ENCODE measurements at regions not wholly inside any gene's neighbourhood (a gene's known extent, or its start where the extent isn't known, plus 50 kb on each side); places are given as distances from the start of the nearest gene placed in this dataset.
A peak's percentile ranks its signal among the peaks of the same experiment; 100 is the strongest.

DNA sequence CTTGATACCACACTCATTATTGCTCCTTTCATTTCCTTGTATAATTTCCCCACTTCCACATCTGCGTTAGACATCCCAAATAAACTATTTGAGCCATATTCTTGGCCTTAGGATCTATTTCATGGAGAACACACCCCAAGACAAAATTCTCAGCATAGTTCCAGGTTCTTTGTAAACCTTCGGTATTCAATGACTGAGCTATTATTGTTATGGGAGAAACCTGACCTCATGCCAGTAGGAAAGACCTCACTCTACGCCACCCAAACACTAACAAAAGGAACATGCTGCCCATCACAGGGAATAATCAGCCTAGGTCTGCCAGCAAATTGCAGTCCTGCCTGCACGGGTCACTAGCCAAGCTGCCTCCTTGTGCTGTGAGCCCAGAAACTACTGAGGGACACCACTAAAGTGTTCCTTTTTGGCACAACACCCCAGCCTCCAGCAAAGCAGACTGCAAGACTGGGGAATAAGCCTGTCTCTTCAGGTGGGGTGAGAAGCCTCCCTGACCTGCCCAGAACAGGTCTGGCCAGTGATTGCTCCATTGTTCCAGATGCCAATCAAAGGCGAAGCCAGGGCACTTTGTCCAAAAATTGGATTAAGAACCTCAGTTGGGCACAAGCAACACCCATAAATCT, 371.8 kb downstream of the MAFB start:
- Histone ChIP-seq H3K27ac (no peak overlapping the region), H3K27me3 (no peaks in the 10 kb centered on the region), H3K36me3 (no peaks in the 10 kb centered on the region), H3K4me1 (no peaks in the 10 kb centered on the region), H3K9me3 (no peaks in the 10 kb centered on the region), H3K4me3 (no peak overlapping the region)
- DNase-seq, result no peak
- 65 to 75% (median 68%) methylated on average over 5 of the region's 5 CpGs for WGBS, 5 donors
- intact Hi-C loops (cut with DNase I; ENCODE audit: low total_unique reads), result no loop called here
- no peak for TF ChIP-seq POLR2A (IDR thresholded peaks at IDR 0.05)
- TF ChIP-seq EP300 (IDR thresholded peaks at IDR 0.05), result no peak
- TF ChIP-seq, protein P1, sequence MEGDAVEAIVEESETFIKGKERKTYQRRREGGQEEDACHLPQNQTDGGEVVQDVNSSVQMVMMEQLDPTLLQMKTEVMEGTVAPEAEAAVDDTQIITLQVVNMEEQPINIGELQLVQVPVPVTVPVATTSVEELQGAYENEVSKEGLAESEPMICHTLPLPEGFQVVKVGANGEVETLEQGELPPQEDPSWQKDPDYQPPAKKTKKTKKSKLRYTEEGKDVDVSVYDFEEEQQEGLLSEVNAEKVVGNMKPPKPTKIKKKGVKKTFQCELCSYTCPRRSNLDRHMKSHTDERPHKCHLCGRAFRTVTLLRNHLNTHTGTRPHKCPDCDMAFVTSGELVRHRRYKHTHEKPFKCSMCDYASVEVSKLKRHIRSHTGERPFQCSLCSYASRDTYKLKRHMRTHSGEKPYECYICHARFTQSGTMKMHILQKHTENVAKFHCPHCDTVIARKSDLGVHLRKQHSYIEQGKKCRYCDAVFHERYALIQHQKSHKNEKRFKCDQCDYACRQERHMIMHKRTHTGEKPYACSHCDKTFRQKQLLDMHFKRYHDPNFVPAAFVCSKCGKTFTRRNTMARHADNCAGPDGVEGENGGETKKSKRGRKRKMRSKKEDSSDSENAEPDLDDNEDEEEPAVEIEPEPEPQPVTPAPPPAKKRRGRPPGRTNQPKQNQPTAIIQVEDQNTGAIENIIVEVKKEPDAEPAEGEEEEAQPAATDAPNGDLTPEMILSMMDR (IDR thresholded peaks at IDR 0.05), result no peak
- TF ChIP-seq POLR2AphosphoS5 (IDR thresholded peaks at IDR 0.05), result no peak

DNA sequence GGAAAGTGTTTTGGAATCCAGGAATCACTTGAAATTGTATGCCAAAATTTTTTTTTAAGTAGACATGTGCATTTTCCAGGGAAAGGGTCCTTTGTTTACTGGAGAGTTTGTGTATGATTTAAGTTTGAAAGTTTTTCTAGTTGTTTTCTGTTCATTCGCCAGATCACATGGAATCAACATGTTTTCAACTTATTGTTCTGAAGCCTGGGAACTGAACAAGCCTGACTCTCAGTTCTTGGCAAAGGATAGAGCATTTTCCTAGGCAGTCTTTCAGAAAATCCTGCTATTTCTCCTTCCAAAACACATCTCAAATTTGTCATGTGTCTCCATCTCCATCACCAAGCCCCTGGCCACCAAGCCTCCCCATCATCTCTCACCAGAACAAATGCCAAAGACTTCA, 374.8 kb downstream of the MAFB start:
- H3K4me3 ChIP-seq, result no peak overlapping the region
- H3K27me3 ChIP-seq, result no peaks in the 10 kb centered on the region
- intact Hi-C loops (cut with DNase I; ENCODE audit: low total_unique reads), result no loop called here
- DNase-seq, result peak in 1 of 2 donors; percentile 51
- no peaks in the 10 kb centered on the region for H3K36me3 ChIP-seq
- no peaks in the 10 kb centered on the region for H3K4me1 ChIP-seq
- TF ChIP-seq POLR2AphosphoS5 (IDR thresholded peaks at IDR 0.05) (no peak), EP300 (IDR thresholded peaks at IDR 0.05) (no peak), POLR2A (IDR thresholded peaks at IDR 0.05) (no peak)
- TF ChIP-seq, protein P1 (IDR thresholded peaks at IDR 0.05), result no peak
- 48 to 84% (median 66%) methylated on average over 1 of the region's 1 CpG for whole genome bisulfite sequencing, 5 donors
- H3K27ac ChIP-seq, result no peak overlapping the region
- no peaks in the 10 kb centered on the region for H3K9me3 ChIP-seq

DNA sequence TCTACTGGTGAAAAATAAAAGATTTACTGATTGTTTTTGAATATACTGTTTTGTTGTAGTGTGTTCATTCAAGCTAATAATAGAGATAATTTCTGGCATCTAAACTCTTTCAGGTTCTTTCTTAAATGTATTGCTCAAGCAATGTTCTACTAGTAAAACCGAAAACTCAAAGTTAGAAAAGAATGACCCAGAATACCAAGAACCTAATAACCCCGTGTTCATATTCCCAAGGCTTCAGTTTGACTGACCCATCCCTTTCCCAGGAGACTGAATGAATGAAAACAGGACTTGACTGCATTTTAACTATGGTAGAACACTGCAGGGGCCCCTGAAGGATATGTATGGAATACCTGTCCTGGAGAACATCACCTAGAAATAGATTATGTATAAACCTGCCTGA, 375.3 kb downstream of the MAFB start:
- H3K27ac ChIP-seq, result no peak overlapping the region
- WGBS, 5 donors, result 61 to 78% (median 72%) methylated on average over 2 of the region's 2 CpGs
- intact Hi-C loops (cut with DNase I; ENCODE audit: low total_unique reads), result no loop called here

DNA sequence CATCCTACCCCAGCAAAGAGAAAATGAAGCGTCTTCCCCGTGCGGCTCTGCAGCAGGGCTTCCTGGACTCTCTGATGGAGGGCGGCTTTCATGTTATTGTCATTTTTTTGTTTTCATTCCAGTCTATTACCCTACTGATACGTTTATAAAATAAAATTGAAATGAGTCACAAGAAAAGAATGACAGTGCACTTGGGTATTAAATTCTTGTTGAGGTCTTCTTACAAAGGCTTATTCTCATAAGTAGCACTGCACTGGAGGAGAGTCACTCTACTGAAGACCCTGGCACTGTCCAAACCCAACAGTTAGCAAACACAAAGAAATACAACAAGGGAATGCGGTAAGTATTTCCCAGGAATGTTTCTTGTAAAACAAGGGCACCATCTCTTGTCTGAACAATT, 379.3 kb downstream of the MAFB start:
- Histone ChIP-seq H3K36me3 (no peaks in the 10 kb centered on the region), H3K4me3 (no peak overlapping the region), H3K9me3 (no peaks in the 10 kb centered on the region), H3K4me1 (no peaks in the 10 kb centered on the region), H3K27ac (no peak overlapping the region), H3K27me3 (no peaks in the 10 kb centered on the region)
- DNase-seq, result no peak
- intact Hi-C loops (cut with DNase I; ENCODE audit: low total_unique reads), result no loop called here
- TF ChIP-seq POLR2AphosphoS5 (IDR thresholded peaks at IDR 0.05) (no peak), EP300 (IDR thresholded peaks at IDR 0.05) (no peak), POLR2A (IDR thresholded peaks at IDR 0.05) (no peak)
- TF ChIP-seq, protein P1 (IDR thresholded peaks at IDR 0.05), result no peak
- WGBS, 5 donors, result 82 to 90% (median 87%) methylated on average over 6 of the region's 6 CpGs

More for the DNA sequence above, 375.3 kb downstream of the MAFB start:
- Histone ChIP-seq H3K4me1 (no peaks in the 10 kb centered on the region), H3K4me3 (no peak overlapping the region), H3K36me3 (no peaks in the 10 kb centered on the region), H3K9me3 (no peaks in the 10 kb centered on the region), H3K27me3 (no peaks in the 10 kb centered on the region)
- TF ChIP-seq EP300 (IDR thresholded peaks at IDR 0.05) (no peak), POLR2A (IDR thresholded peaks at IDR 0.05) (no peak)
- TF ChIP-seq, protein P1 (IDR thresholded peaks at IDR 0.05), result no peak
- no peak for DNase-seq

All from stomach (tissue), 8 donors.